Neural crest cell (in vitro differentiated cells): ENCODE measurements at regions not wholly inside any gene's neighbourhood (a gene's known extent, or its start where the extent isn't known, plus 50 kb on each side); places are given as distances from the start of the nearest gene placed in this dataset.

Experiments
- DNase-seq: peaks from one replicate; pipeline ENCODE4 v3.0.0; 2021; ENCODE audit warnings: low read depth, mixed read lengths, low spot score
- H3K27ac Mint-ChIP-seq: one replicate; pipeline ENCODE4 v1.8.0; 2021; ENCODE audit warnings: mild to moderate bottlenecking, mixed read lengths; ENCODE audit not compliant: unreplicated experiment
- H3K27me3 Mint-ChIP-seq: 2 replicates; pipeline ENCODE4 v1.8.0; 2021; ENCODE audit warnings: low read depth, mild to moderate bottlenecking, mixed read lengths
- H3K36me3 Mint-ChIP-seq: 2 replicates; pipeline ENCODE4 v1.8.0; 2021; ENCODE audit warnings: low read depth, mild to moderate bottlenecking, mixed read lengths
- H3K4me1 Mint-ChIP-seq: 2 replicates; pipeline ENCODE4 v1.8.0; 2021; ENCODE audit warnings: mixed read lengths
- H3K4me3 Mint-ChIP-seq: one replicate; pipeline ENCODE4 v1.8.0; 2021; ENCODE audit warnings: mild to moderate bottlenecking, mixed read lengths
- H3K9me3 Mint-ChIP-seq: 2 replicates; pipeline ENCODE4 v1.8.0; 2021; ENCODE audit warnings: mixed read lengths
- TF ChIP-seq, protein P1 (sequence below): fragments of 200-600 bp; sonication (generic); conservative IDR thresholded peaks from 2 replicates; pipeline ENCODE4 v1.5.0; 2021; ENCODE audit warnings: antibody characterized with exemption, mild to moderate bottlenecking

DNA sequence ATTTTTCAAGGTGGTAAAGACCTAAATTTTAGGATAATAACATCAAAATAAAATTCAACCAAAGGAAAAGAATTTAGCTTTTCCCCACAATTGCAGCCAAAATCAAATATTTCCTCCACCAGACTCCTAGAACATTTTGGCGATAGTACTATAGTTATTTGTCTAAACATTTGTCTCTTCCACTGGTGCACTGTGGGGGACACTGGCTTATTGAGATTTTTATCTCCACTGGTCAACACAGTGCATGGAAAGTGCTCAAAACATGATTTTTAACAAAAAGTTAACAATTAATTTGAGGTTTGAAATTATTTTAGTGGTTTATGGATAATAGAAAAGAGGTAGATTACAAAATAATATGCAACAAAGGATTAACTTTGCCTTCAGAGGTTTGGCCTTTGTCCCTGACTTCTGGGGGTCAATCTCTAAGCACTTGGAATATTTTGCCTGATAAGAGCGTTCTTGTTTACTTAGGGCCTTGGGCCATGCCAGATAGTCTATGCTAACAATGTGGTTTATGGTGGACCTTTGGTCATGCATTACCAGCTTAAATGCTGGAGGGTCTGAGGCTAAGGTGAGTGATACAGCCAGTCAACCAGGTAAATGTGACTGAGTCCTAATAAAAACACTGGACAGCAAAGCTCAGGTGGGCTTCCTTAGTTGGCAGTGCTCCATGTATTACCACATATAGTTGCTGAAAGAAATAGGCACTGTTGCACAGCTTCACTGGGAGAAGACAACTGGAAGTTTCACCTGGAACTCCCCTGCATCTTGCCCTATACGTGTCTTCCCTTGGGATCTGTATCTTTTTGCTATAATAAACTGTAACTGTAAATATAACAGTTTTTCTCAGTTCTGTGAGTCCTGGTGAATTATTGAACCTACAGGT lies 67.2 kb upstream of the SATB2 start:
- Mint-ChIP-seq H3K27ac (no peak overlapping the region), H3K4me1 (no peaks in the 10 kb centered on the region), H3K4me3 (no peak overlapping the region), H3K36me3 (no peaks in the 10 kb centered on the region), H3K9me3 (peaks cover 2% of the 10 kb centered on the region), H3K27me3 (no peaks in the 10 kb centered on the region)
- TF ChIP-seq, protein P1, sequence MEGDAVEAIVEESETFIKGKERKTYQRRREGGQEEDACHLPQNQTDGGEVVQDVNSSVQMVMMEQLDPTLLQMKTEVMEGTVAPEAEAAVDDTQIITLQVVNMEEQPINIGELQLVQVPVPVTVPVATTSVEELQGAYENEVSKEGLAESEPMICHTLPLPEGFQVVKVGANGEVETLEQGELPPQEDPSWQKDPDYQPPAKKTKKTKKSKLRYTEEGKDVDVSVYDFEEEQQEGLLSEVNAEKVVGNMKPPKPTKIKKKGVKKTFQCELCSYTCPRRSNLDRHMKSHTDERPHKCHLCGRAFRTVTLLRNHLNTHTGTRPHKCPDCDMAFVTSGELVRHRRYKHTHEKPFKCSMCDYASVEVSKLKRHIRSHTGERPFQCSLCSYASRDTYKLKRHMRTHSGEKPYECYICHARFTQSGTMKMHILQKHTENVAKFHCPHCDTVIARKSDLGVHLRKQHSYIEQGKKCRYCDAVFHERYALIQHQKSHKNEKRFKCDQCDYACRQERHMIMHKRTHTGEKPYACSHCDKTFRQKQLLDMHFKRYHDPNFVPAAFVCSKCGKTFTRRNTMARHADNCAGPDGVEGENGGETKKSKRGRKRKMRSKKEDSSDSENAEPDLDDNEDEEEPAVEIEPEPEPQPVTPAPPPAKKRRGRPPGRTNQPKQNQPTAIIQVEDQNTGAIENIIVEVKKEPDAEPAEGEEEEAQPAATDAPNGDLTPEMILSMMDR: no peak
- no peak for DNase-seq

DNA sequence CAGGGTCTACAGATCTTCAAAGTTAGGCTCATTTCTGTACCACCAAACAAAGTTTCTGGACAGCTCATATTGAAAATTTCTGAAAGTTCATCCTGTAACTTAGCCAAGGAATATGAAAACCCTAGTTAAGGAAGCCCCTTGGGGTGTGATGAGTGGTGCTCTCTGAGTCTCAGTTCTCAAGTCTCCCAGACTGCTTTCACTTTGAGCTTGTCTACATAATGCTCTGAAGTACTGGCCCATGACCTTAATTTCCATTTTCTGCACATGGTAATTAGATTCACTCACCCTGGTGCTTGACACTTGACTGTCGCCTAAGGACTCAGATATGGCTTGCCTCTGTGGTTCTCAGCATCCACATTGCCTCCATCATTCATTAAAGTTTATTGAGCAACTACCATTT lies 51.7 kb upstream of the SATB2 start:
- TF ChIP-seq, protein P1: no peak
- Mint-ChIP-seq H3K36me3 (no peaks in the 10 kb centered on the region), H3K9me3 (no peaks in the 10 kb centered on the region), H3K27ac (no peak overlapping the region), H3K4me3 (no peak overlapping the region), H3K27me3 (no peaks in the 10 kb centered on the region), H3K4me1 (no peaks in the 10 kb centered on the region)
- DNase-seq: no peak
